ENCODE measurements at regions not wholly inside any gene's neighbourhood (a gene's known extent, or its start where the extent isn't known, plus 50 kb on each side); places are given as distances from the start of the nearest gene placed in this dataset.

- no peaks in the 10 kb centered on the region for H3K27me3 ChIP-seq
- H3K4me1 ChIP-seq (ENCODE audit: insufficient read depth), result no peaks in the 10 kb centered on the region
- no peak overlapping the region for H3K4me3 ChIP-seq
- DNase-seq, result no peak
- H3K9me3 ChIP-seq, result no peaks in the 10 kb centered on the region
- H3K36me3 ChIP-seq, result no peaks in the 10 kb centered on the region
- TF ChIP-seq EP300 (IDR thresholded peaks at IDR 0.05), result no peak
- no peak for TF ChIP-seq POLR2A (IDR thresholded peaks at IDR 0.05)
- TF ChIP-seq, protein P1, sequence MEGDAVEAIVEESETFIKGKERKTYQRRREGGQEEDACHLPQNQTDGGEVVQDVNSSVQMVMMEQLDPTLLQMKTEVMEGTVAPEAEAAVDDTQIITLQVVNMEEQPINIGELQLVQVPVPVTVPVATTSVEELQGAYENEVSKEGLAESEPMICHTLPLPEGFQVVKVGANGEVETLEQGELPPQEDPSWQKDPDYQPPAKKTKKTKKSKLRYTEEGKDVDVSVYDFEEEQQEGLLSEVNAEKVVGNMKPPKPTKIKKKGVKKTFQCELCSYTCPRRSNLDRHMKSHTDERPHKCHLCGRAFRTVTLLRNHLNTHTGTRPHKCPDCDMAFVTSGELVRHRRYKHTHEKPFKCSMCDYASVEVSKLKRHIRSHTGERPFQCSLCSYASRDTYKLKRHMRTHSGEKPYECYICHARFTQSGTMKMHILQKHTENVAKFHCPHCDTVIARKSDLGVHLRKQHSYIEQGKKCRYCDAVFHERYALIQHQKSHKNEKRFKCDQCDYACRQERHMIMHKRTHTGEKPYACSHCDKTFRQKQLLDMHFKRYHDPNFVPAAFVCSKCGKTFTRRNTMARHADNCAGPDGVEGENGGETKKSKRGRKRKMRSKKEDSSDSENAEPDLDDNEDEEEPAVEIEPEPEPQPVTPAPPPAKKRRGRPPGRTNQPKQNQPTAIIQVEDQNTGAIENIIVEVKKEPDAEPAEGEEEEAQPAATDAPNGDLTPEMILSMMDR (IDR thresholded peaks at IDR 0.05), result no peak
- H3K27ac ChIP-seq, result no peak overlapping the region
- intact Hi-C loops (cut with DNase I), result no loop called here
Observed at GRCh38 chr13:71368336-71368735, 498.7 kb downstream of the DACH1 start.

GRCh38 chr13:71360041-71360440 lies 507.0 kb downstream of the DACH1 start:
- H3K9me3 ChIP-seq, result no peaks in the 10 kb centered on the region
- TF ChIP-seq, protein P1 (IDR thresholded peaks at IDR 0.05), result no peak
- TF ChIP-seq EP300 (IDR thresholded peaks at IDR 0.05) (no peak), POLR2A (IDR thresholded peaks at IDR 0.05) (no peak)
- no peak for DNase-seq
- no peaks in the 10 kb centered on the region for H3K27me3 ChIP-seq
- intact Hi-C loops (cut with DNase I), result no loop called here
- H3K4me3 ChIP-seq, result no peak overlapping the region
- no peaks in the 10 kb centered on the region for H3K36me3 ChIP-seq
- no peak overlapping the region for H3K27ac ChIP-seq
- 62 to 81% (median 65%) methylated on average over 1 of the region's 1 CpG for WGBS, 3 donors
- no peaks in the 10 kb centered on the region for H3K4me1 ChIP-seq (ENCODE audit: insufficient read depth)

DNA sequence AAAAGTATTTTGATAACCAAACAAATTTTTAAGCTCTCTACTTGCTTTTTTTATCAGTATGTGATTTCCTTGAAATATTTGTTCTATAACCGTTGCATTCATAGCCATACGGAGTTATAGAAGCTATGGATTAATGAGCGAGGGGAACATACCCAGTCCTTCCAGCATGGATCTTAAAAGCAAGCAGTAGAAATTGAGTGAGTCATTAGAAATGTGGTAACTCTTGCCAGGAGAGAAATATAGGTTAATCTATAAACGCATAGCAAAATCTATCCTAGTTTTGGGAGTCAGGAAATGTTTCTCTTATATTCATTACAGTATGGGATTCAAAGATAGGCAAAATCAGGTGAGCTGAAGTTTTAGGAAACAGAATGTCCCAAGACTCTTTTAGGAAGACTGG lies 507.4 kb downstream of the DACH1 start:
- Histone ChIP-seq H3K4me1 (ENCODE audit: insufficient read depth) (no peaks in the 10 kb centered on the region), H3K9me3 (no peaks in the 10 kb centered on the region), H3K4me3 (no peak overlapping the region), H3K36me3 (no peaks in the 10 kb centered on the region), H3K27ac (no peak overlapping the region), H3K27me3 (no peaks in the 10 kb centered on the region)
- 85 to 93% (median 92%) methylated on average over 4 of the region's 4 CpGs for WGBS, 3 donors
- intact Hi-C loops (cut with DNase I), result no loop called here
- TF ChIP-seq, protein P1 (IDR thresholded peaks at IDR 0.05), result no peak
- TF ChIP-seq EP300 (IDR thresholded peaks at IDR 0.05) (no peak), POLR2A (IDR thresholded peaks at IDR 0.05) (no peak)
- no peak for DNase-seq

GRCh38 chr13:71358218-71358617 lies 508.8 kb downstream of the DACH1 start:
- Histone ChIP-seq H3K4me1 (ENCODE audit: insufficient read depth) (no peaks in the 10 kb centered on the region), H3K27me3 (no peaks in the 10 kb centered on the region), H3K27ac (no peak overlapping the region), H3K36me3 (no peaks in the 10 kb centered on the region), H3K4me3 (no peak overlapping the region), H3K9me3 (no peaks in the 10 kb centered on the region)
- WGBS, 3 donors, result 5 to 28% (median 9%) methylated on average over 1 of the region's 1 CpG
- TF ChIP-seq, protein P1 (IDR thresholded peaks at IDR 0.05), result no peak
- TF ChIP-seq EP300 (IDR thresholded peaks at IDR 0.05) (no peak), POLR2A (IDR thresholded peaks at IDR 0.05) (no peak)
- intact Hi-C loops (cut with DNase I), result no loop called here
- no peak for DNase-seq

- Histone ChIP-seq H3K9me3 (no peaks in the 10 kb centered on the region), H3K27me3 (no peaks in the 10 kb centered on the region), H3K36me3 (no peaks in the 10 kb centered on the region), H3K4me1 (ENCODE audit: insufficient read depth) (no peaks in the 10 kb centered on the region), H3K27ac (no peak overlapping the region), H3K4me3 (no peak overlapping the region)
- intact Hi-C loops (cut with DNase I), result no loop called here
- TF ChIP-seq POLR2A (IDR thresholded peaks at IDR 0.05) (no peak), EP300 (IDR thresholded peaks at IDR 0.05) (no peak)
- TF ChIP-seq, protein P1 (IDR thresholded peaks at IDR 0.05), result no peak
- 89 to 94% (median 90%) methylated on average over 7 of the region's 7 CpGs for WGBS, 3 donors
- no peak for DNase-seq
Observed at GRCh38 chr13:71355010-71355409, 512.0 kb downstream of the DACH1 start.

All from ovary (tissue), 7 donors.